ENCODE measurements at regions not wholly inside any gene's neighbourhood (a gene's known extent, or its start where the extent isn't known, plus 50 kb on each side); places are given as distances from the start of the nearest gene placed in this dataset.

GRCh38 chr6:44062771-44063560 lies 64.3 kb downstream of the MRPL14 start (continued):
- TF ChIP-seq ZBTB11 (CRISPR knock-in tag; IDR thresholded peaks at IDR 0.05): peak in 1 of 3 experiments; percentile 44; a peak in 2 of 6 replicates
- TF ChIP-seq MXD1 (CRISPR knock-in tag; IDR thresholded peaks at IDR 0.05; ENCODE audit: borderline replicate concordance, poor library complexity, severe bottlenecking): no peak
- no peak for TF ChIP-seq TCF7 (IDR thresholded peaks at IDR 0.05; ENCODE audit: borderline replicate concordance)
- no peak for TF ChIP-seq ZFP30 (CRISPR knock-in tag; IDR thresholded peaks at IDR 0.05; ENCODE audit: borderline replicate concordance)
- TF ChIP-seq ZBTB49 (CRISPR knock-in tag; IDR thresholded peaks at IDR 0.05; ENCODE audit: borderline replicate concordance): no peak
- TF ChIP-seq SFPQ (IDR thresholded peaks at IDR 0.05; ENCODE audit: low read depth, low read length): no peak
- no peak; the same call in 1 of the 2 replicates for TF ChIP-seq ZNF445 (CRISPR knock-in tag; IDR thresholded peaks at IDR 0.05; ENCODE audit: low read depth)
- TF ChIP-seq HCFC1 (IDR thresholded peaks at IDR 0.05; ENCODE audit: low read depth, low read length): peak; percentile 34; the same call in 1 of the 2 replicates
- TF ChIP-seq HIVEP1 (CRISPR knock-in tag; IDR thresholded peaks at IDR 0.05): peak; percentile 34; the same call in 1 of the 2 replicates
- peak; percentile 52; the same call in 1 of the 2 replicates for TF ChIP-seq E2F1 (CRISPR knock-in tag; IDR thresholded peaks at IDR 0.05)
- no peak for TF ChIP-seq RBM14 (IDR thresholded peaks at IDR 0.05; ENCODE audit: borderline replicate concordance, insufficient read depth, low read depth, low read length)
- TF ChIP-seq ATF7 (IDR thresholded peaks at IDR 0.05): peak; percentile 61; the same call in 1 of the 2 replicates
- TF ChIP-seq TCF3 (CRISPR knock-in tag; IDR thresholded peaks at IDR 0.05): no peak
- no peak for TF ChIP-seq CREB1 (IDR thresholded peaks at IDR 0.05)
- no peak for TF ChIP-seq CREB1 (CRISPR knock-in tag; IDR thresholded peaks at IDR 0.05)
- peak; percentile 55 for TF ChIP-seq BHLHE40 (IDR thresholded peaks at IDR 0.05; ENCODE audit: low read length)

Measured in K562 (cell line).